Colonic mucosa (tissue), 4 donors: ENCODE measurements at regions not wholly inside any gene's neighbourhood (a gene's known extent, or its start where the extent isn't known, plus 50 kb on each side); places are given as distances from the start of the nearest gene placed in this dataset.
"Not testable (repeated sequence)": the region's sequence is repeated elsewhere in the genome, so short reads cannot be mapped to it uniquely, and the experiment has no call there.

Experiments
- DNase-seq: peaks from one replicate; pipeline ENCODE4 v3.0.0-alpha.2; 2020
- H3K27ac ChIP-seq: fragments of 200-600 bp; one replicate; pipeline ENCODE4 v1.8.0; 2021
- H3K27me3 ChIP-seq: fragments of 200-600 bp; one replicate; pipeline ENCODE4 v1.8.0; 2021
- H3K36me3 ChIP-seq: fragments of 200-600 bp; one replicate; pipeline ENCODE4 v1.8.0; 2021
- H3K4me1 ChIP-seq: fragments of 200-600 bp; one replicate; pipeline ENCODE4 v1.8.0; 2021; ENCODE audit warnings: mild to moderate bottlenecking
- H3K4me3 ChIP-seq: fragments of 200-600 bp; one replicate; pipeline ENCODE4 v1.8.0; 2021
- H3K9ac ChIP-seq, 2 donors: one replicate each; pipeline ENCODE4 v1.7.0; 2013; ENCODE audit warnings: control low read depth in 2 of 2, low read depth in 2 of 2, low read length in 2 of 2
- H3K9me3 ChIP-seq: fragments of 200-600 bp; one replicate; pipeline ENCODE4 v1.8.0; 2021
- CTCF ChIP-seq: fragments of 200-600 bp; IDR thresholded peaks from one replicate; pipeline ENCODE4 v1.8.0; 2022; ENCODE audit warnings: antibody characterized with exemption, mild to moderate bottlenecking
- intact Hi-C: fragments of 100-400 bp; cut with DNase I; formaldehyde crosslinking; loops from one replicate; pipeline ENCODE4 v1.14.1; 2022
- donor health status: healthy.
- donor health status: DM: no; HTN: no; CAD: no.
- donor health status: DM: no; HTN: no; CAD: no.

GRCh38 chr4:57943682-57944081 lies 833.5 kb upstream of the IGFBP7 start:
- Histone ChIP-seq H3K27me3 (no peaks in the 10 kb centered on the region), H3K4me3 (no peak overlapping the region), H3K36me3 (no peaks in the 10 kb centered on the region), H3K4me1 (no peaks in the 10 kb centered on the region), H3K9ac (no peak overlapping the region), H3K27ac (no peak overlapping the region), H3K9me3 (no peaks in the 10 kb centered on the region)
- no peak for TF ChIP-seq CTCF
- intact Hi-C loops: no loop called here
- no peak for DNase-seq

GRCh38 chr4:57937326-57937725 lies 827.1 kb upstream of the IGFBP7 start:
- intact Hi-C loops, H3K27me3 ChIP-seq, H3K4me3 ChIP-seq, H3K4me1 ChIP-seq, H3K36me3 ChIP-seq, H3K27ac ChIP-seq, H3K9ac ChIP-seq, H3K9me3 ChIP-seq, DNase-seq: not testable (repeated sequence)

- DNase-seq: no peak
- H3K4me3 ChIP-seq: no peak overlapping the region
- H3K27ac ChIP-seq: no peak overlapping the region
- H3K36me3 ChIP-seq: no peaks in the 10 kb centered on the region
- intact Hi-C loops: no loop called here
- no peak overlapping the region for H3K9ac ChIP-seq
- no peaks in the 10 kb centered on the region for H3K27me3 ChIP-seq
- no peaks in the 10 kb centered on the region for H3K4me1 ChIP-seq
- no peaks in the 10 kb centered on the region for H3K9me3 ChIP-seq
- no peak for TF ChIP-seq CTCF
Measured at GRCh38 chr4:57926311-57926710, 816.1 kb upstream of the IGFBP7 start.

GRCh38 chr4:57924951-57925350 lies 814.8 kb upstream of the IGFBP7 start:
- H3K4me1 ChIP-seq: no peaks in the 10 kb centered on the region
- H3K27ac ChIP-seq: no peak overlapping the region
- intact Hi-C loops: no loop called here
- H3K4me3 ChIP-seq: no peak overlapping the region
- no peaks in the 10 kb centered on the region for H3K27me3 ChIP-seq
- no peaks in the 10 kb centered on the region for H3K36me3 ChIP-seq
- no peak overlapping the region for H3K9ac ChIP-seq
- no peak for TF ChIP-seq CTCF
- no peaks in the 10 kb centered on the region for H3K9me3 ChIP-seq
- no peak for DNase-seq

- Histone ChIP-seq H3K27me3 (no peaks in the 10 kb centered on the region), H3K9ac (no peak overlapping the region), H3K4me3 (no peak overlapping the region), H3K4me1 (no peaks in the 10 kb centered on the region), H3K9me3 (no peaks in the 10 kb centered on the region), H3K27ac (no peak overlapping the region), H3K36me3 (no peaks in the 10 kb centered on the region)
- no peak for TF ChIP-seq CTCF
- intact Hi-C loops: no loop called here
- no peak for DNase-seq
Measured at GRCh38 chr4:57916479-57916878, 806.3 kb upstream of the IGFBP7 start.

- Histone ChIP-seq H3K27me3 (no peaks in the 10 kb centered on the region), H3K27ac (no peak overlapping the region), H3K4me1 (no peaks in the 10 kb centered on the region), H3K9me3 (no peaks in the 10 kb centered on the region), H3K4me3 (no peak overlapping the region), H3K36me3 (no peaks in the 10 kb centered on the region), H3K9ac (no peak overlapping the region)
- intact Hi-C loops: no loop called here
- no peak for TF ChIP-seq CTCF
- no peak for DNase-seq
Measured at GRCh38 chr4:57911203-57911602, 801.0 kb upstream of the IGFBP7 start.
